Liver (tissue), 8 donors: ENCODE measurements at regions not wholly inside any gene's neighbourhood (a gene's known extent, or its start where the extent isn't known, plus 50 kb on each side); places are given as distances from the start of the nearest gene placed in this dataset.

ENCODE experiments used
- DNase-seq: peaks from one replicate; pipeline ENCODE4 v3.0.0-alpha.2; 2017; ENCODE audit warnings: low spot score
- H3K27ac ChIP-seq, 2 donors: one replicate each; pipeline ENCODE4 v1.7.0; 2013; ENCODE audit warnings: inconsistent platforms in 2 of 2, low read length in 2 of 2, control low read depth in 1 of 2, low read depth in 1 of 2, mild to moderate bottlenecking in 1 of 2
- H3K27me3 ChIP-seq, 4 donors: one replicate each; pipeline versions ENCODE4 v1.6.1 to v1.7.0; 2013; ENCODE audit warnings: low read length in 3 of 4, inconsistent platforms in 1 of 4, mild to moderate bottlenecking in 1 of 4, moderate library complexity in 1 of 4; ENCODE audit not compliant: control insufficient read depth in 4 of 4, insufficient read depth in 4 of 4
- H3K36me3 ChIP-seq, 4 donors: one replicate each; pipeline versions ENCODE4 v1.6.1 to v1.7.0; 2013; ENCODE audit warnings: low read length in 3 of 4, mild to moderate bottlenecking in 3 of 4, low read depth in 1 of 4, moderate library complexity in 1 of 4; ENCODE audit not compliant: control insufficient read depth in 4 of 4, insufficient read depth in 3 of 4
- H3K4me1 ChIP-seq, 4 donors: one replicate each; pipeline versions ENCODE4 v1.6.1 to v1.7.0; 2013; ENCODE audit warnings: low read length in 3 of 4, mild to moderate bottlenecking in 3 of 4, moderate library complexity in 1 of 4; ENCODE audit not compliant: control insufficient read depth in 4 of 4, insufficient read depth in 4 of 4
- H3K4me3 ChIP-seq, 3 donors: one replicate each; pipeline versions ENCODE4 v1.6.1 to v1.7.0; 2013; ENCODE audit warnings: low read length in 3 of 3, control low read depth in 1 of 3, low read depth in 1 of 3, mild to moderate bottlenecking in 1 of 3
- H3K9ac ChIP-seq, 2 donors: one replicate each; pipeline ENCODE4 v1.7.0; 2013; ENCODE audit warnings: low read length in 2 of 2, mild to moderate bottlenecking in 2 of 2, moderate library complexity in 2 of 2, control low read depth in 1 of 2, low read depth in 1 of 2
- H3K9me3 ChIP-seq, 4 donors: one replicate each; pipeline versions ENCODE4 v1.6.1 to v1.7.0; 2013; ENCODE audit warnings: low read length in 3 of 4; ENCODE audit not compliant: control insufficient read depth in 4 of 4
- EGR1 ChIP-seq, 2 donors: IDR thresholded peaks; 2 replicates each; pipeline ENCODE4 v1.6.1; 2016 to 2018; ENCODE audit warnings: antibody characterized with exemption in 2 of 2, low read depth in 2 of 2
- FOXA1 ChIP-seq: IDR thresholded peaks from 2 replicates; pipeline ENCODE4 v1.6.1; 2016; ENCODE audit warnings: antibody characterized with exemption
- FOXA2 ChIP-seq: IDR thresholded peaks from 2 replicates; pipeline ENCODE4 v1.6.1; 2016; ENCODE audit warnings: antibody characterized with exemption
- GABPA ChIP-seq, 2 donors: IDR thresholded peaks in 1 of 2; conservative IDR thresholded peaks in 1 of 2; 2 replicates each; pipeline ENCODE4 v1.6.1; 2016; ENCODE audit warnings: antibody characterized with exemption in 2 of 2, mild to moderate bottlenecking in 1 of 2, moderate library complexity in 1 of 2
- HNF4A ChIP-seq, 2 donors: conservative IDR thresholded peaks; 2 replicates each; pipeline ENCODE4 v1.6.1; 2016; ENCODE audit warnings: antibody characterized with exemption in 2 of 2, mild to moderate bottlenecking in 2 of 2
- HNF4G ChIP-seq: IDR thresholded peaks from 2 replicates; pipeline ENCODE4 v1.6.1; 2016; ENCODE audit warnings: antibody characterized with exemption
- JUND ChIP-seq, 2 donors: IDR thresholded peaks; 2 replicates each; pipeline ENCODE4 v1.6.1; 2016; ENCODE audit warnings: antibody characterized with exemption in 2 of 2
- NR2F2 ChIP-seq: IDR thresholded peaks from 2 replicates; pipeline ENCODE4 v1.6.1; 2016; ENCODE audit warnings: antibody characterized with exemption
- RAD21 ChIP-seq, 2 donors: IDR thresholded peaks; 2 replicates each; pipeline ENCODE4 v1.6.1; 2016; ENCODE audit warnings: antibody characterized with exemption in 2 of 2, mild to moderate bottlenecking in 2 of 2
- SP1 ChIP-seq: IDR thresholded peaks from 2 replicates; pipeline ENCODE4 v1.6.1; 2018; ENCODE audit warnings: antibody characterized with exemption, mild to moderate bottlenecking
- TAF1 ChIP-seq: conservative IDR thresholded peaks from 2 replicates; pipeline ENCODE4 v1.6.1; 2016; ENCODE audit warnings: antibody characterized with exemption, mild to moderate bottlenecking
- YY1 ChIP-seq: IDR thresholded peaks from 2 replicates; pipeline ENCODE4 v1.6.1; 2016; ENCODE audit warnings: antibody characterized with exemption, mild to moderate bottlenecking
- WGBS: extraction: QIAGEN DNeasy Blood & Tissue Kit; methylation state at CpG from one replicate; pipeline ENCODE4 v1.1.7; 2013; 5-methylcytosine and 5-hydroxymethylcytosine counted together
- TF ChIP-seq, protein P1 (sequence below): IDR thresholded peaks from 2 replicates; pipeline ENCODE4 v1.6.1; 2016; ENCODE audit warnings: antibody characterized with exemption
- TF ChIP-seq, protein P2 (sequence below): IDR thresholded peaks from 2 replicates; pipeline ENCODE4 v1.6.1; 2016; ENCODE audit warnings: antibody characterized with exemption
- TF ChIP-seq, protein P3 (sequence below): IDR thresholded peaks from 2 replicates; pipeline ENCODE4 v1.6.1; 2016; ENCODE audit warnings: antibody characterized with exemption
- TF ChIP-seq, protein P4 (sequence below): fragments of 150-350 bp; IDR thresholded peaks from 2 replicates; pipeline ENCODE4 v1.5.1; 2017; ENCODE audit warnings: improper control_type of control experiment, low read depth, low read length; ENCODE audit not compliant: missing input control
- donor health status: healthy.
- donor health status: healthy.
- donor health status: healthy.
- donor health status: healthy.
- donor health status: healthy.

DNA sequence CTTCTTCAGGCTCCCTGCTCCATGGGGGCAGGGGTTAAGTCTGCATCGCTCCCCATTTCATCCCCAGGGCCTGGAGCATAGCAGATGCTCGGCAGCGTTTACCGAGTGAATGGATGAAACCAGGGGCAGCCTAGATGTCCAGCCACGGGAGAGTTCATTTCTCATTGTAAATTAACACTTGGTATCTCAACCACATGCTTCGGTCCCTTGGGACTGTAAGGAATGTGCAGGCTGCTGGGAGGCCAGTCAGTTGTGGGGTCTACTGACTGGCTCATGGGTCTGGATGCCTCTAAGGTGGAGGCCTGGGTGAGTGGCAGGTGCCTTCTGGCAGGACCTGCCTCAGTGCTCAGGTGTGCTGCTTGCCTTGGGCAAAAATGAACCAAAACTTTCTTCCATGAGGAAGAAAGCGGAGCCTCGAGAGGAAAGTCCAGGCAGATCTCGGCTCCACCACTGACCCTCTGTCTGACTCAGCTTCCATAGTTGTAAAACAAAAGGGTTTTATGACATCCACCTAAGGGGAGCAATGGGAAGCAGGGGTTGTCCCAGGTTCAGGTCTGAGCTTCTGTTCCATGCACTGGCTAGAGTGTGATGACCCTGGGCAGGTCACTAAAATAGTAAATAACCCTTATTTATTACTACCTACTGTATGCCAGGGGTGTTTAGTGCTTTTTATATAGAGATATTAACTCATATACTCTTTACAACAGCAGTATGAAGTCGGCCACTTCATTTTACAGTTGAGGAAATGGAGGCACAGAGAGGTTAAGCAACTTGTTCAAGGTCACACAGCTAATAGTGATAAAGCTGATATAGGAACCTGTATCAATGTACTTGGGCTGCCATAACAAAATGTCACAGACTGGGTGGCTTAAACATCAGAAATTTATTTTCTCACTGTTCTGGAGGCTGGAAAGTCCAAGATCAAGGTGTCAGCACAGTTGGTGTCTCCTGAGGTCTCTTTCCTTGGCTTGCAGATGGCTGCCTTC, 144.3 kb upstream of the STX18 start:
- no peaks in the 10 kb centered on the region for H3K27me3 ChIP-seq
- WGBS = 83% methylated on average over 10 of the region's 10 CpGs
- H3K27ac ChIP-seq = no peak overlapping the region
- no peak for DNase-seq
- H3K4me3 ChIP-seq = no peak overlapping the region
- H3K9ac ChIP-seq = no peak overlapping the region
- peaks cover 0 to 2% (median 0%) of the 10 kb centered on the region in 4 donors for H3K36me3 ChIP-seq
- no peaks in the 10 kb centered on the region for H3K9me3 ChIP-seq
- no peak for TF ChIP-seq HNF4A (conservative IDR thresholded peaks at IDR 0.05)
- no peak for TF ChIP-seq HNF4G
- TF ChIP-seq, protein P1, sequence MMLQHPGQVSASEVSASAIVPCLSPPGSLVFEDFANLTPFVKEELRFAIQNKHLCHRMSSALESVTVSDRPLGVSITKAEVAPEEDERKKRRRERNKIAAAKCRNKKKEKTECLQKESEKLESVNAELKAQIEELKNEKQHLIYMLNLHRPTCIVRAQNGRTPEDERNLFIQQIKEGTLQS = no peak
- TF ChIP-seq FOXA1 = no peak
- TF ChIP-seq, protein P2, sequence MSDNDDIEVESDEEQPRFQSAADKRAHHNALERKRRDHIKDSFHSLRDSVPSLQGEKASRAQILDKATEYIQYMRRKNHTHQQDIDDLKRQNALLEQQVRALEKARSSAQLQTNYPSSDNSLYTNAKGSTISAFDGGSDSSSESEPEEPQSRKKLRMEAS = no peak
- no peak for TF ChIP-seq FOXA2
- TF ChIP-seq YY1 = no peak
- peaks cover 0 to 9% (median 7%) of the 10 kb centered on the region in 4 donors for H3K4me1 ChIP-seq

DNA sequence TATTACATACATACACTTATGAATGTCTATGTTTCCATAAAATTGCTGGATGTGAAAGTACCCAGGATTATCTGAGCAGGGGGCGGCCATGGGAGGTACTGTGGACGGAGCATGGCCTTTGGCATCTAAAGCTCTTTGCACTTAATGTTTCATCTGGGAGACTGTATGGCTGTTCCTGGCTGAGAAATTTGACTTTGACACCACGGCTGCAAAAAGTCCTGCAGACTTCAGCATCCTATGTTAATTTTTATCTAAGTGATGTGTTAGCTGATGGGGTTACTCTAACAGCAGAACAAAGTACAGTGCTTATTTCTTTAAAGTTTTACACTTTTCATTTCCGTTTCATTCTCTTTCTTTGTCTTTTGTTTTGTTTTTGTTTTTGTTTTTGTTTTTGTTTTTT, 139.8 kb upstream of the STX18 start:
- H3K27ac ChIP-seq = no peak overlapping the region
- H3K9ac ChIP-seq = no peak overlapping the region
- TF ChIP-seq, protein P2 = no peak
- no peak for TF ChIP-seq RAD21 (IDR thresholded peaks at IDR 0.05)
- TF ChIP-seq HNF4A (conservative IDR thresholded peaks at IDR 0.05) = peak; percentile 38 to 39
- TF ChIP-seq, protein P3, sequence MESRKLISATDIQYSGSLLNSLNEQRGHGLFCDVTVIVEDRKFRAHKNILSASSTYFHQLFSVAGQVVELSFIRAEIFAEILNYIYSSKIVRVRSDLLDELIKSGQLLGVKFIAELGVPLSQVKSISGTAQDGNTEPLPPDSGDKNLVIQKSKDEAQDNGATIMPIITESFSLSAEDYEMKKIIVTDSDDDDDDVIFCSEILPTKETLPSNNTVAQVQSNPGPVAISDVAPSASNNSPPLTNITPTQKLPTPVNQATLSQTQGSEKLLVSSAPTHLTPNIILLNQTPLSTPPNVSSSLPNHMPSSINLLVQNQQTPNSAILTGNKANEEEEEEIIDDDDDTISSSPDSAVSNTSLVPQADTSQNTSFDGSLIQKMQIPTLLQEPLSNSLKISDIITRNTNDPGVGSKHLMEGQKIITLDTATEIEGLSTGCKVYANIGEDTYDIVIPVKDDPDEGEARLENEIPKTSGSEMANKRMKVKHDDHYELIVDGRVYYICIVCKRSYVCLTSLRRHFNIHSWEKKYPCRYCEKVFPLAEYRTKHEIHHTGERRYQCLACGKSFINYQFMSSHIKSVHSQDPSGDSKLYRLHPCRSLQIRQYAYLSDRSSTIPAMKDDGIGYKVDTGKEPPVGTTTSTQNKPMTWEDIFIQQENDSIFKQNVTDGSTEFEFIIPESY = no peak
- DNase-seq = no peak
- H3K4me3 ChIP-seq = no peak overlapping the region
- WGBS = 68% methylated on average over 4 of the region's 4 CpGs
- H3K36me3 ChIP-seq = peaks cover 0 to 2% (median 0%) of the 10 kb centered on the region in 4 donors
- H3K4me1 ChIP-seq = peaks cover 0 to 10% (median 8%) of the 10 kb centered on the region in 4 donors
- no peaks in the 10 kb centered on the region for H3K27me3 ChIP-seq
- no peaks in the 10 kb centered on the region for H3K9me3 ChIP-seq

DNA sequence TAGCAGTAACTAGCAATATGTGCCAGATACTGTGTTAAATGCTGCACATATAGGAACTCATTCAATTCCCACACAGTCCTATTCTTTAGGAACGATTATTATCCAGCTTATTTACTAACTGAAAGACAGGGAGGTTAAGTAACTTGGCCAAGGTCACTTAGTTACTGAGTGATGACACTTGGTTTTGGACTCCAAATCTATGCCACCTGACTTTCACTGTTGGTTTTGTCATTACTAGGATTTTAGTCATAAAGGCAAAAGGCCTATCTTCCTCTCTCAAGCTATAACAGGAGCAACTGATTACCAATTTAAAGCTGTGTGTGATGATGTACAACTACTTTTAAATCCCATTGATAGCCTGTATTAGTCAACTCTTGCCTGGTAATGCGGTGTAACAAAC, 138.9 kb upstream of the STX18 start:
- Histone ChIP-seq H3K4me3 (no peak overlapping the region), H3K27ac (no peak overlapping the region), H3K4me1 (peaks cover 0 to 10% (median 8%) of the 10 kb centered on the region in 4 donors), H3K27me3 (no peaks in the 10 kb centered on the region), H3K9ac (no peak overlapping the region), H3K9me3 (no peaks in the 10 kb centered on the region), H3K36me3 (no peaks in the 10 kb centered on the region)
- 77% methylated on average over 2 of the region's 2 CpGs for WGBS
- no peak for DNase-seq
- TF ChIP-seq, protein P1 = no peak
- TF ChIP-seq FOXA1 (no peak), RAD21 (IDR thresholded peaks at IDR 0.05) (no peak), EGR1 (IDR thresholded peaks at IDR 0.05; ENCODE audit: low read depth in 2 of 2) (no peak), HNF4G (no peak), GABPA (IDR thresholded peaks at IDR 0.05 in 1 of 2, conservative IDR thresholded peaks at IDR 0.05 in 1 of 2) (no peak), TAF1 (no peak), NR2F2 (no peak), JUND (IDR thresholded peaks at IDR 0.05) (no peak), FOXA2 (no peak), SP1 (no peak)
- TF ChIP-seq, protein P4, sequence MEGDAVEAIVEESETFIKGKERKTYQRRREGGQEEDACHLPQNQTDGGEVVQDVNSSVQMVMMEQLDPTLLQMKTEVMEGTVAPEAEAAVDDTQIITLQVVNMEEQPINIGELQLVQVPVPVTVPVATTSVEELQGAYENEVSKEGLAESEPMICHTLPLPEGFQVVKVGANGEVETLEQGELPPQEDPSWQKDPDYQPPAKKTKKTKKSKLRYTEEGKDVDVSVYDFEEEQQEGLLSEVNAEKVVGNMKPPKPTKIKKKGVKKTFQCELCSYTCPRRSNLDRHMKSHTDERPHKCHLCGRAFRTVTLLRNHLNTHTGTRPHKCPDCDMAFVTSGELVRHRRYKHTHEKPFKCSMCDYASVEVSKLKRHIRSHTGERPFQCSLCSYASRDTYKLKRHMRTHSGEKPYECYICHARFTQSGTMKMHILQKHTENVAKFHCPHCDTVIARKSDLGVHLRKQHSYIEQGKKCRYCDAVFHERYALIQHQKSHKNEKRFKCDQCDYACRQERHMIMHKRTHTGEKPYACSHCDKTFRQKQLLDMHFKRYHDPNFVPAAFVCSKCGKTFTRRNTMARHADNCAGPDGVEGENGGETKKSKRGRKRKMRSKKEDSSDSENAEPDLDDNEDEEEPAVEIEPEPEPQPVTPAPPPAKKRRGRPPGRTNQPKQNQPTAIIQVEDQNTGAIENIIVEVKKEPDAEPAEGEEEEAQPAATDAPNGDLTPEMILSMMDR = no peak
- TF ChIP-seq, protein P3 = no peak
